Tibial nerve (tissue), 3 donors: ENCODE measurements at regions not wholly inside any gene's neighbourhood (a gene's known extent, or its start where the extent isn't known, plus 50 kb on each side); places are given as distances from the start of the nearest gene placed in this dataset.

Experiments
- POLR2A ChIP-seq, 2 donors: fragments of 450-650 bp; IDR thresholded peaks; one replicate each; pipeline ENCODE4 v1.6.1; 2017; ENCODE audit warnings: antibody characterized with exemption in 2 of 2, mild to moderate bottlenecking in 2 of 2, moderate library complexity in 2 of 2
- TF ChIP-seq, protein P1 (sequence below), 5 experiments: fragments of 200-600 bp in 3 of 5; fragments of 450-650 bp in 2 of 5; sonication (generic) in 3 of 5; IDR thresholded peaks; one replicate each; pipeline ENCODE4 v1.5.1; 2016 to 2019; ENCODE audit warnings: antibody characterized with exemption in 5 of 5, mild to moderate bottlenecking in 3 of 5, moderate library complexity in 2 of 5

DNA sequence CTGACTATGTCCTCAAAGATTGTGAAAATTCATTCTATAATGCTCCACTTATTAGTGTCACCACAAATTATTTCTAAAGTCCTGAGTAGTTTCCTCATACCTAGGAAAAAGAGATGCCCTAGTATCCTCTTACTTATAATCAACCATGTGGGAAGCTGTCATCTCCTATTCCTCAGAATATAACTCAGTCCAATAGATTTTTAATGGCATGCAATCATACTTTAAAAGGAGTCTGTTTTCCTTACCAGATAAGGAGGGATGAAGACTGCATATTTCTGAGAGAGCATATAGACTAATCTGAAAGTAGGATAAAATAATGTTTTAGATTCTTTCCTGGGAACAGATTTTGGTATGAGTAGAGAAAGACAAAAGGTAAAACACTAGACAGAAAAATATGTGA, 727.7 kb upstream of the GRM3 start:
- no peak for TF ChIP-seq POLR2A (IDR thresholded peaks at IDR 0.05)
- TF ChIP-seq, protein P1, sequence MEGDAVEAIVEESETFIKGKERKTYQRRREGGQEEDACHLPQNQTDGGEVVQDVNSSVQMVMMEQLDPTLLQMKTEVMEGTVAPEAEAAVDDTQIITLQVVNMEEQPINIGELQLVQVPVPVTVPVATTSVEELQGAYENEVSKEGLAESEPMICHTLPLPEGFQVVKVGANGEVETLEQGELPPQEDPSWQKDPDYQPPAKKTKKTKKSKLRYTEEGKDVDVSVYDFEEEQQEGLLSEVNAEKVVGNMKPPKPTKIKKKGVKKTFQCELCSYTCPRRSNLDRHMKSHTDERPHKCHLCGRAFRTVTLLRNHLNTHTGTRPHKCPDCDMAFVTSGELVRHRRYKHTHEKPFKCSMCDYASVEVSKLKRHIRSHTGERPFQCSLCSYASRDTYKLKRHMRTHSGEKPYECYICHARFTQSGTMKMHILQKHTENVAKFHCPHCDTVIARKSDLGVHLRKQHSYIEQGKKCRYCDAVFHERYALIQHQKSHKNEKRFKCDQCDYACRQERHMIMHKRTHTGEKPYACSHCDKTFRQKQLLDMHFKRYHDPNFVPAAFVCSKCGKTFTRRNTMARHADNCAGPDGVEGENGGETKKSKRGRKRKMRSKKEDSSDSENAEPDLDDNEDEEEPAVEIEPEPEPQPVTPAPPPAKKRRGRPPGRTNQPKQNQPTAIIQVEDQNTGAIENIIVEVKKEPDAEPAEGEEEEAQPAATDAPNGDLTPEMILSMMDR (IDR thresholded peaks at IDR 0.05), result no peak
